ENCODE measurements at regions not wholly inside any gene's neighbourhood (a gene's known extent, or its start where the extent isn't known, plus 50 kb on each side); places are given as distances from the start of the nearest gene placed in this dataset.

DNA sequence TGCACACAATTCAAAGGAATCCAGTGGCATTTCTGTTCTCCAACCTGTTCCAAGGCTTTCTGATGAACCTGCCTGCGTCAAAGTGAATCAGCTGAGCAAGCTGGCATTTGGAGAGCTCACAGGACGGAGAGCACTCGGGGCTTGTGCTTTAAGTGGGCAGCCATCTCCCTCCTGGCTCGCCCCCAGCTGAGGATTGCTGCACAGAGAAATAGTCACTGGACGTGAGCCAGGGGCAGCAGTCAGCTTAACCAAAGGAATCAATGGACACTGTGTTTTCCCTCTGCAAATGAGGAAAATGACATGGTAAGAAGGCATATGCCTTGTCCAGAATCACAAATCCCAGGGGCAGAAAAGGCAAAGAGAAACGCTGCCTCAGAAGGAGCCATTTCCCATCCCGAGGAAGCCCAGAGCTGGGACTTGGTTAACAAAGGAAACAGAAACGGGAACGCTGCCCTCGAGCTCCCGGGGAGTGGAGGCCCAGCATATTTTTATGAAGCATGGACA, 299.4 kb downstream of the ZSWIM6 start:
- TF ChIP-seq GATA3 (IDR thresholded peaks at IDR 0.05; ENCODE audit: low read depth, low read length) (no peak), GATA2 (IDR thresholded peaks at IDR 0.05; ENCODE audit: low read depth, low read length) (no peak)
